ENCODE measurements at regions not wholly inside any gene's neighbourhood (a gene's known extent, or its start where the extent isn't known, plus 50 kb on each side); places are given as distances from the start of the nearest gene placed in this dataset.

GRCh38 chr5:143968071-143968878 is 156.3 kb downstream of the HMHB1 start:
- Histone ChIP-seq H3K4me1 (no peaks in the 10 kb centered on the region), H3K4me3 (no peak overlapping the region), H3K27ac (no peak overlapping the region), H3K9me3 (no peaks in the 10 kb centered on the region), H3K27me3 (no peaks in the 10 kb centered on the region), H3K36me3 (no peaks in the 10 kb centered on the region)
- intact Hi-C loops (cut with DNase I) = no loop called here
- no peak for TF ChIP-seq CTCF (IDR thresholded peaks at IDR 0.05)
- DNase-seq (ENCODE audit: low spot score in 2 of 2) = no peak

- Histone ChIP-seq H3K27me3 (no peaks in the 10 kb centered on the region), H3K4me1 (no peaks in the 10 kb centered on the region), H3K36me3 (no peaks in the 10 kb centered on the region), H3K9me3 (no peaks in the 10 kb centered on the region), H3K4me3 (no peak overlapping the region), H3K27ac (no peak overlapping the region)
- no peak for DNase-seq (ENCODE audit: low spot score in 2 of 2)
- TF ChIP-seq CTCF (IDR thresholded peaks at IDR 0.05) = no peak
- intact Hi-C loops (cut with DNase I) = no loop called here
These were observed 158.2 kb downstream of the HMHB1 start for GRCh38 chr5:143970159-143970558.

GRCh38 chr5:143972068-143972467 is 160.1 kb downstream of the HMHB1 start:
- H3K4me1 ChIP-seq = no peaks in the 10 kb centered on the region
- H3K4me3 ChIP-seq = no peak overlapping the region
- no peak for TF ChIP-seq CTCF (IDR thresholded peaks at IDR 0.05)
- DNase-seq (ENCODE audit: low spot score in 2 of 2) = no peak
- intact Hi-C loops (cut with DNase I) = no loop called here
- H3K9me3 ChIP-seq = no peaks in the 10 kb centered on the region
- H3K27me3 ChIP-seq = no peaks in the 10 kb centered on the region
- H3K36me3 ChIP-seq = no peaks in the 10 kb centered on the region
- H3K27ac ChIP-seq = no peak overlapping the region

- Histone ChIP-seq H3K27ac (no peak overlapping the region), H3K4me3 (no peak overlapping the region), H3K9me3 (no peaks in the 10 kb centered on the region), H3K4me1 (no peaks in the 10 kb centered on the region), H3K27me3 (no peaks in the 10 kb centered on the region), H3K36me3 (no peaks in the 10 kb centered on the region)
- TF ChIP-seq CTCF (IDR thresholded peaks at IDR 0.05) = no peak
- no peak for DNase-seq (ENCODE audit: low spot score in 2 of 2)
- intact Hi-C loops (cut with DNase I) = no loop called here
These were observed 164.1 kb downstream of the HMHB1 start for GRCh38 chr5:143976055-143976454.

- TF ChIP-seq CTCF (IDR thresholded peaks at IDR 0.05) = no peak
- no peaks in the 10 kb centered on the region for H3K36me3 ChIP-seq
- no peak for DNase-seq (ENCODE audit: low spot score in 2 of 2)
- no peaks in the 10 kb centered on the region for H3K9me3 ChIP-seq
- intact Hi-C loops (cut with DNase I) = no loop called here
- no peak overlapping the region for H3K27ac ChIP-seq
- H3K27me3 ChIP-seq = no peaks in the 10 kb centered on the region
- H3K4me3 ChIP-seq = no peak overlapping the region
- H3K4me1 ChIP-seq = no peaks in the 10 kb centered on the region
These were observed 166.0 kb downstream of the HMHB1 start for GRCh38 chr5:143977891-143978461.
